ENCODE measurements at regions not wholly inside any gene's neighbourhood (a gene's known extent, or its start where the extent isn't known, plus 50 kb on each side); places are given as distances from the start of the nearest gene placed in this dataset.

DNA sequence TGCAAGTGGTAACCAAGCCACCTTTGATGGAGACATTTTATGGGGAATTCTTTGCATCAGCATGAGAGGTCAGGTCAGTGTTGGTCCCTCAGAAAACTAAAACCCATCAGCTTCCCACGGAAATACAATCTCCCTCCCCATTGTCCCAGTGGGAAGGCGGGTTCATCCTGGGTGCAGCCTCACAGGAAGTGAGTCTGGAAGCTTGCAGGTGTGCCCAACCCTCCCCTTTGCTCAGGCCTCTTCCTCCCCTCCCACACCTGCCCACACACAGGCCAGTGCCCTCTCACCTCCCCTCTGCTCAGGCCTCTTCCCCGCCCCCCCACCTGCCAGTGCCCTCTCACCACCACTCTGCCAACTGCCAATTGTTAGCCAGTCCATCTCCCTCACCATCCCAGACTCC lies 166.8 kb upstream of the RAB6C start:
- H3K27ac Mint-ChIP-seq: no peak overlapping the region
- H3K4me3 Mint-ChIP-seq (ENCODE audit: low read depth): no peak overlapping the region
- peaks cover 16% of the 10 kb centered on the region for H3K9me3 Mint-ChIP-seq (ENCODE audit: low read depth)
- peaks cover 4% of the 10 kb centered on the region for H3K4me1 Mint-ChIP-seq (ENCODE audit: low read depth)
- peaks cover 18% of the 10 kb centered on the region for H3K27me3 Mint-ChIP-seq
- no peak for DNase-seq (ENCODE audit: low spot score, unreplicated experiment)
- peaks cover 2% of the 10 kb centered on the region for H3K36me3 Mint-ChIP-seq (ENCODE audit: insufficient read depth)
- TF ChIP-seq, protein P1, sequence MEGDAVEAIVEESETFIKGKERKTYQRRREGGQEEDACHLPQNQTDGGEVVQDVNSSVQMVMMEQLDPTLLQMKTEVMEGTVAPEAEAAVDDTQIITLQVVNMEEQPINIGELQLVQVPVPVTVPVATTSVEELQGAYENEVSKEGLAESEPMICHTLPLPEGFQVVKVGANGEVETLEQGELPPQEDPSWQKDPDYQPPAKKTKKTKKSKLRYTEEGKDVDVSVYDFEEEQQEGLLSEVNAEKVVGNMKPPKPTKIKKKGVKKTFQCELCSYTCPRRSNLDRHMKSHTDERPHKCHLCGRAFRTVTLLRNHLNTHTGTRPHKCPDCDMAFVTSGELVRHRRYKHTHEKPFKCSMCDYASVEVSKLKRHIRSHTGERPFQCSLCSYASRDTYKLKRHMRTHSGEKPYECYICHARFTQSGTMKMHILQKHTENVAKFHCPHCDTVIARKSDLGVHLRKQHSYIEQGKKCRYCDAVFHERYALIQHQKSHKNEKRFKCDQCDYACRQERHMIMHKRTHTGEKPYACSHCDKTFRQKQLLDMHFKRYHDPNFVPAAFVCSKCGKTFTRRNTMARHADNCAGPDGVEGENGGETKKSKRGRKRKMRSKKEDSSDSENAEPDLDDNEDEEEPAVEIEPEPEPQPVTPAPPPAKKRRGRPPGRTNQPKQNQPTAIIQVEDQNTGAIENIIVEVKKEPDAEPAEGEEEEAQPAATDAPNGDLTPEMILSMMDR (IDR thresholded peaks at IDR 0.05; ENCODE audit: unreplicated experiment): no peak

DNA sequence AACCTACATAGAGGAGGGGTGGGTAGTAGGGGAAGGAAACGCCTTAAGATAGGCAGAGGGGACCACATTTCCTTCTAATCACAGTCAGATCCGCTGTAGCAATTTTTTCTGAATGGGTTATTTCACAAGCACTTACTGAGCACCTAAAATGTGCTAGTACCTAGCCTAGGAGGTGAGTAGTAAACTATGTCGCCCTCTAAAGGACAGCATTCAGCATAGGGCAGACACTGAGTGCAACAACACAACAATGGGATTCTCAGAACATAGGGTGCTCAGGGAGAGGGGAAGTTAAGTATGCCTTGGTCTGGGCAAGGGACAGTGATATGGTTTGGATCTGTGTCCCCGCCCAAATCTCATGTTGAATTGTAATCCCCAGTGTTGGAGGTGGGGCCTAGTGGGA lies 166.1 kb upstream of the RAB6C start:
- peaks cover 1% of the 10 kb centered on the region for H3K4me1 Mint-ChIP-seq (ENCODE audit: low read depth)
- peaks cover 15% of the 10 kb centered on the region for H3K27me3 Mint-ChIP-seq
- no peak overlapping the region for H3K4me3 Mint-ChIP-seq (ENCODE audit: low read depth)
- no peak for DNase-seq (ENCODE audit: low spot score, unreplicated experiment)
- no peak overlapping the region for H3K27ac Mint-ChIP-seq
- H3K36me3 Mint-ChIP-seq (ENCODE audit: insufficient read depth): peaks cover 2% of the 10 kb centered on the region
- TF ChIP-seq, protein P1 (IDR thresholded peaks at IDR 0.05; ENCODE audit: unreplicated experiment): peak; percentile 18
- H3K9me3 Mint-ChIP-seq (ENCODE audit: low read depth): peaks cover 16% of the 10 kb centered on the region

DNA sequence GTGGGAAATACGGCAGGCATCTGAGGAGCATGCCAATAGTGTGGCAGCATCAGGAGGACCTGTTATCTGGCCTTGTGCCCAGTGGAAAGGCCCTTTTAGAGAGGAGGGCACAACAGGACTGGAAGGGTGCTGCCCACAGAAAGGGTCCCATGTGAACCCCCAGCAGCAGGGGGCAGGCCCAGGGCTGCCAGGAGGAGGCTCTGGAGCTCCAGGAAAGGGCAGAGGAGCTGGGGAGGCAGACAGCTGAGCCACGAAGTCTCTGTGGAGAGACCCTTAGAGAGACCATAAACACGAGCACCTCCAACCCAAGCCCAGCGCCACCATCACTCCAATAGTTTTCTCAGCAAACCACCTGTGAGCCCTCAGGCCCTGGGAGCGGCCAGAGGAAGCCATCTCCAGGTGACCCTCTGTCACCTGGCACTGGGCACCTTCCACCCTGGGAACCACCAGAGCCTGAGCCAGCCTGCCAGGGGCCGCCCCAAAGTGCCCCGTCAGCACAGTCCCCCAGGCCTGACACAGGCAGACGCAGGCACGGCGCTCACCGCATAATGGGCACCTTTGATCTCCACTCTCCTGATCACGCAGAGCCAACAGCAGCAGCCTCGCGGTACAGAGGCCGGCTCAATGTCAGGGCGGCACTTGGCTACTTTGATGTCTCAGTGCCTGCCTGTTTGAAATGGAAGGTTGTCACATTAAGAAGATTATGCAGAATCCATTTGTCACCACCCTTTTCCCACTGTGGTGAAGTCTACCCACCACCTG lies 162.5 kb upstream of the RAB6C start:
- peaks cover 1% of the 10 kb centered on the region for H3K4me1 Mint-ChIP-seq (ENCODE audit: low read depth)
- peaks cover 2% of the 10 kb centered on the region for H3K36me3 Mint-ChIP-seq (ENCODE audit: insufficient read depth)
- no peak for DNase-seq (ENCODE audit: low spot score, unreplicated experiment)
- TF ChIP-seq, protein P1 (IDR thresholded peaks at IDR 0.05; ENCODE audit: unreplicated experiment): no peak
- H3K9me3 Mint-ChIP-seq (ENCODE audit: low read depth): peaks cover 16% of the 10 kb centered on the region
- no peak overlapping the region for H3K4me3 Mint-ChIP-seq (ENCODE audit: low read depth)
- no peaks in the 10 kb centered on the region for H3K27me3 Mint-ChIP-seq
- no peak overlapping the region for H3K27ac Mint-ChIP-seq

DNA sequence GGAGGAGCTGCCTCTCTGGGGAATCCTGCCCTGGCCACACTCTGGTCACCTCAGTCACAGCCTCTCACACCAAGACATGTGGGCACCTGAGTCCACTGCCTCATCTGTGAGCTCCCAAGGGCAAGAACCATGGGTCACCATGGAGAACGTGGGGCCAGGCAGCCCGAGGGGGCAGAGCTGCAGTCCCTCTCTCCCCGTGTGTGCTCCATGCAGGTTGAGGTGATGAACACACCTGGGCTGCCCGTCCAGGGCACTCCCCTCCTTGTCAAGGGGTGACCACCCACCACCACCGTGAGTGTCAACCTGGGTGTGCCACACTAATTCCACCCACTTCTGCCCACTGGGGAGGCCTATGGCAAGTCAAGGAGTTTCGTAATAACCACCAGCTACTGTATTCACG lies 159.6 kb upstream of the RAB6C start:
- DNase-seq (ENCODE audit: low spot score, unreplicated experiment): no peak
- no peak overlapping the region for H3K4me3 Mint-ChIP-seq (ENCODE audit: low read depth)
- H3K27me3 Mint-ChIP-seq: no peaks in the 10 kb centered on the region
- peaks cover 11% of the 10 kb centered on the region for H3K9me3 Mint-ChIP-seq (ENCODE audit: low read depth)
- H3K4me1 Mint-ChIP-seq (ENCODE audit: low read depth): peaks cover 1% of the 10 kb centered on the region
- H3K27ac Mint-ChIP-seq: no peak overlapping the region
- TF ChIP-seq, protein P1 (IDR thresholded peaks at IDR 0.05; ENCODE audit: unreplicated experiment): no peak
- peaks cover 2% of the 10 kb centered on the region for H3K36me3 Mint-ChIP-seq (ENCODE audit: insufficient read depth)

DNA sequence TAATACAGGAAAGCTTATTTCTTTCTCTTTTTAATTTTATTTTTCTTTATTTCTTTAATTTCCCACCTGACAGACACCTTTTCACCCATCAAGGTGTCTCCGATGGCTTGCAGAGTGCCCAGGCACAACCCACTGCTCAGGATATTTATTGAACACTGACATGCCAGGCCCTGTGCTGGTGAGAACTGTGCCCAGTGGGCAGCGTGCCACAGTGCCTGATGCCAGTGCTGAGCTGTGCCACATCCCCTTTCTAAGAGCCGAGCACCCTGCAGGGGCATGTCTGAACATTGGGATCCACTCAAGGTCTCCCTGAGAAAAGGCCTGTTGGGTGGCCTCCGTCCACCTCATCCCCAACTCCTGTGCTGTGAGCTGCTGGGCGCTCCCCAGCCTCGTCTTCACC lies 158.6 kb upstream of the RAB6C start:
- peaks cover 1% of the 10 kb centered on the region for H3K4me1 Mint-ChIP-seq (ENCODE audit: low read depth)
- no peak overlapping the region for H3K4me3 Mint-ChIP-seq (ENCODE audit: low read depth)
- no peaks in the 10 kb centered on the region for H3K36me3 Mint-ChIP-seq (ENCODE audit: insufficient read depth)
- no peak overlapping the region for H3K27ac Mint-ChIP-seq
- DNase-seq (ENCODE audit: low spot score, unreplicated experiment): no peak
- H3K27me3 Mint-ChIP-seq: no peaks in the 10 kb centered on the region
- TF ChIP-seq, protein P1 (IDR thresholded peaks at IDR 0.05; ENCODE audit: unreplicated experiment): no peak
- peaks cover 2% of the 10 kb centered on the region for H3K9me3 Mint-ChIP-seq (ENCODE audit: low read depth)
